ENCODE measurements at regions not wholly inside any gene's neighbourhood (a gene's known extent, or its start where the extent isn't known, plus 50 kb on each side); places are given as distances from the start of the nearest gene placed in this dataset.

GRCh38 chr4:184936071-184936470, 82.2 kb upstream of the HELT start:
- TF ChIP-seq CTCF (IDR thresholded peaks at IDR 0.05) = no peak
- no peak for TF ChIP-seq POLR2A (IDR thresholded peaks at IDR 0.05)

All from body of pancreas (tissue), 4 donors.